GM21786 (cell line): ENCODE measurements at regions not wholly inside any gene's neighbourhood (a gene's known extent, or its start where the extent isn't known, plus 50 kb on each side); places are given as distances from the start of the nearest gene placed in this dataset.
"Not testable (repeated sequence)": the region's sequence is repeated elsewhere in the genome, so short reads cannot be mapped to it uniquely, and the experiment has no call there.

Experiments
- ATAC-seq: cut with Tn5 transposase; IDR thresholded peaks from one replicate; pipeline ENCODE4 v1.9.1; 2021; ENCODE audit not compliant: unreplicated experiment

- ATAC-seq, result not testable (repeated sequence)
These were observed 264.7 kb downstream of the BCL2L11 start for GRCh38 chr2:111385226-111385957.

- not testable (repeated sequence) for ATAC-seq
These were observed 269.9 kb downstream of the BCL2L11 start for GRCh38 chr2:111390605-111391004.

- not testable (repeated sequence) for ATAC-seq
These were observed 274.8 kb downstream of the BCL2L11 start for GRCh38 chr2:111395350-111396128.

GRCh38 chr2:111400598-111401253, 280.0 kb downstream of the BCL2L11 start:
- ATAC-seq, result not testable (repeated sequence)

GRCh38 chr2:111401270-111402140, 280.8 kb downstream of the BCL2L11 start:
- not testable (repeated sequence) for ATAC-seq

- ATAC-seq, result not testable (repeated sequence)
These were observed 281.7 kb downstream of the BCL2L11 start for GRCh38 chr2:111402450-111402849.

- not testable (repeated sequence) for ATAC-seq
These were observed 282.6 kb downstream of the BCL2L11 start for GRCh38 chr2:111403287-111403686.

- ATAC-seq, result not testable (repeated sequence)
These were observed 285.9 kb downstream of the BCL2L11 start for GRCh38 chr2:111406616-111407015.

- ATAC-seq, result not testable (repeated sequence)
These were observed 287.0 kb downstream of the BCL2L11 start for GRCh38 chr2:111407632-111408194.

- ATAC-seq, result not testable (repeated sequence)
These were observed 290.2 kb downstream of the BCL2L11 start for GRCh38 chr2:111410868-111411406.

- not testable (repeated sequence) for ATAC-seq
These were observed 291.4 kb downstream of the BCL2L11 start for GRCh38 chr2:111411867-111412681.

GRCh38 chr2:111412841-111413650, 292.3 kb downstream of the BCL2L11 start:
- ATAC-seq, result not testable (repeated sequence)

- not testable (repeated sequence) for ATAC-seq
These were observed 293.2 kb downstream of the BCL2L11 start for GRCh38 chr2:111413950-111414349.

GRCh38 chr2:111415765-111416743, 295.3 kb downstream of the BCL2L11 start:
- not testable (repeated sequence) for ATAC-seq

GRCh38 chr2:111417026-111417425, 296.3 kb downstream of the BCL2L11 start:
- ATAC-seq, result not testable (repeated sequence)

GRCh38 chr2:111418091-111418875, 297.6 kb downstream of the BCL2L11 start:
- not testable (repeated sequence) for ATAC-seq
